Testis (tissue), 2 donors: ENCODE measurements at regions not wholly inside any gene's neighbourhood (a gene's known extent, or its start where the extent isn't known, plus 50 kb on each side); places are given as distances from the start of the nearest gene placed in this dataset.

Experiments used
- POLR2A ChIP-seq: fragments of 450-650 bp; IDR thresholded peaks from one replicate; pipeline ENCODE4 v1.6.1; 2017; ENCODE audit warnings: antibody characterized with exemption, mild to moderate bottlenecking, moderate library complexity
- TF ChIP-seq, protein P1 (sequence below), 3 experiments: fragments of 450-650 bp in 2 of 3; fragments of 200-600 bp in 1 of 3; sonication (generic) in 1 of 3; IDR thresholded peaks; one replicate each; pipeline ENCODE4 v1.5.1; 2016 to 2019; ENCODE audit warnings: antibody characterized with exemption in 3 of 3, mild to moderate bottlenecking in 2 of 3, moderate library complexity in 1 of 3

DNA sequence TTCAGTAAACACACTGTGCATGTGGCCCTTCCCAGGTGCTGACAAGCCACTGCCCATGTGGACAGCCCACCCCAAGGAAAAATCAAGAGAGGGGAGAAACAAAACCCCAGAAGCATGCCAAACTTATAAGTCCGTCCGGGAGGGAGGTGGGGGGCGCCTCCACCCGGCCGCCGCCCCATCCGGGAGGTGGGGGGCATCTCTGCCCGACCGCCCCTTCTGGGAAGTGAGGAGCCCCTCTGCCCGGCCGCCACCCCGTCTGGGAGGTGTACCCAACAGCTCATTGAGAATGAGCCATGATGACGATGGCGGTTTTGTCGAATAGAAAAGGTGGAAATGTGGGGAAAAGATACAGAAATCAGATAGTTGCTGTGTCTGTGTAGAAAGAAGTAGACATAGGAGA lies 53.8 kb upstream of the C2CD4B start:
- TF ChIP-seq, protein P1, sequence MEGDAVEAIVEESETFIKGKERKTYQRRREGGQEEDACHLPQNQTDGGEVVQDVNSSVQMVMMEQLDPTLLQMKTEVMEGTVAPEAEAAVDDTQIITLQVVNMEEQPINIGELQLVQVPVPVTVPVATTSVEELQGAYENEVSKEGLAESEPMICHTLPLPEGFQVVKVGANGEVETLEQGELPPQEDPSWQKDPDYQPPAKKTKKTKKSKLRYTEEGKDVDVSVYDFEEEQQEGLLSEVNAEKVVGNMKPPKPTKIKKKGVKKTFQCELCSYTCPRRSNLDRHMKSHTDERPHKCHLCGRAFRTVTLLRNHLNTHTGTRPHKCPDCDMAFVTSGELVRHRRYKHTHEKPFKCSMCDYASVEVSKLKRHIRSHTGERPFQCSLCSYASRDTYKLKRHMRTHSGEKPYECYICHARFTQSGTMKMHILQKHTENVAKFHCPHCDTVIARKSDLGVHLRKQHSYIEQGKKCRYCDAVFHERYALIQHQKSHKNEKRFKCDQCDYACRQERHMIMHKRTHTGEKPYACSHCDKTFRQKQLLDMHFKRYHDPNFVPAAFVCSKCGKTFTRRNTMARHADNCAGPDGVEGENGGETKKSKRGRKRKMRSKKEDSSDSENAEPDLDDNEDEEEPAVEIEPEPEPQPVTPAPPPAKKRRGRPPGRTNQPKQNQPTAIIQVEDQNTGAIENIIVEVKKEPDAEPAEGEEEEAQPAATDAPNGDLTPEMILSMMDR (IDR thresholded peaks at IDR 0.05), result no peak
- TF ChIP-seq POLR2A, result no peak
